Vagina (tissue), 2 donors: ENCODE measurements at regions not wholly inside any gene's neighbourhood (a gene's known extent, or its start where the extent isn't known, plus 50 kb on each side); places are given as distances from the start of the nearest gene placed in this dataset.

ENCODE experiments used
- POLR2AphosphoS5 ChIP-seq, 2 donors: sonication (generic); formaldehyde crosslinking; IDR thresholded peaks; one replicate each; pipeline ENCODE4 v1.9.0; 2017; ENCODE audit warnings: antibody characterized with exemption in 2 of 2, mild to moderate bottlenecking in 2 of 2, low read depth in 1 of 2; ENCODE audit not compliant: insufficient read depth in 1 of 2
- TF ChIP-seq, protein P1 (sequence below), 3 experiments: fragments of 450-650 bp in 2 of 3; fragments of 200-600 bp in 1 of 3; sonication (generic) in 1 of 3; IDR thresholded peaks; one replicate each; pipeline ENCODE4 v1.5.1; 2017 to 2019; ENCODE audit warnings: antibody characterized with exemption in 3 of 3, mild to moderate bottlenecking in 2 of 3, moderate library complexity in 2 of 3

GRCh38 chr4:157667836-157668235, 447.3 kb downstream of the GRIA2 start:
- TF ChIP-seq, protein P1, sequence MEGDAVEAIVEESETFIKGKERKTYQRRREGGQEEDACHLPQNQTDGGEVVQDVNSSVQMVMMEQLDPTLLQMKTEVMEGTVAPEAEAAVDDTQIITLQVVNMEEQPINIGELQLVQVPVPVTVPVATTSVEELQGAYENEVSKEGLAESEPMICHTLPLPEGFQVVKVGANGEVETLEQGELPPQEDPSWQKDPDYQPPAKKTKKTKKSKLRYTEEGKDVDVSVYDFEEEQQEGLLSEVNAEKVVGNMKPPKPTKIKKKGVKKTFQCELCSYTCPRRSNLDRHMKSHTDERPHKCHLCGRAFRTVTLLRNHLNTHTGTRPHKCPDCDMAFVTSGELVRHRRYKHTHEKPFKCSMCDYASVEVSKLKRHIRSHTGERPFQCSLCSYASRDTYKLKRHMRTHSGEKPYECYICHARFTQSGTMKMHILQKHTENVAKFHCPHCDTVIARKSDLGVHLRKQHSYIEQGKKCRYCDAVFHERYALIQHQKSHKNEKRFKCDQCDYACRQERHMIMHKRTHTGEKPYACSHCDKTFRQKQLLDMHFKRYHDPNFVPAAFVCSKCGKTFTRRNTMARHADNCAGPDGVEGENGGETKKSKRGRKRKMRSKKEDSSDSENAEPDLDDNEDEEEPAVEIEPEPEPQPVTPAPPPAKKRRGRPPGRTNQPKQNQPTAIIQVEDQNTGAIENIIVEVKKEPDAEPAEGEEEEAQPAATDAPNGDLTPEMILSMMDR (IDR thresholded peaks at IDR 0.05), result no peak
- TF ChIP-seq POLR2AphosphoS5 (IDR thresholded peaks at IDR 0.05; ENCODE audit: insufficient read depth in 1 of 2, low read depth in 1 of 2), result no peak
